ENCODE measurements at regions not wholly inside any gene's neighbourhood (a gene's known extent, or its start where the extent isn't known, plus 50 kb on each side); places are given as distances from the start of the nearest gene placed in this dataset.

GRCh38 chr9:134220311-134220710 is 55.9 kb upstream of the RNU6ATAC start:
- FAIRE-seq = no peak
- no peak for DNase-seq (ENCODE audit: insufficient read length, low spot score)
- TF ChIP-seq TAF1 (IDR thresholded peaks at IDR 0.05; ENCODE audit: low read depth, low read length) (no peak), POLR2AphosphoS5 (IDR thresholded peaks at IDR 0.05; ENCODE audit: low read depth, low read length) (no peak), SPI1 (IDR thresholded peaks at IDR 0.05; ENCODE audit: low read depth, low read length) (no peak), PAX5 (IDR thresholded peaks at IDR 0.05; ENCODE audit: insufficient read depth, low read length, severe bottlenecking) (no peak), POLR2A (IDR thresholded peaks at IDR 0.05; ENCODE audit: low read depth, low read length) (no peak), POU2F2 (IDR thresholded peaks at IDR 0.05; ENCODE audit: low read depth, low read length) (no peak)

- DNase-seq (ENCODE audit: insufficient read length, low spot score) = no peak
- no peak for FAIRE-seq
- no peak for TF ChIP-seq SPI1 (IDR thresholded peaks at IDR 0.05; ENCODE audit: low read depth, low read length)
- TF ChIP-seq POLR2A (IDR thresholded peaks at IDR 0.05; ENCODE audit: low read depth, low read length) = no peak
- TF ChIP-seq POU2F2 (IDR thresholded peaks at IDR 0.05; ENCODE audit: low read depth, low read length) = no peak
- no peak for TF ChIP-seq POLR2AphosphoS5 (IDR thresholded peaks at IDR 0.05; ENCODE audit: low read depth, low read length)
- no peak for TF ChIP-seq TAF1 (IDR thresholded peaks at IDR 0.05; ENCODE audit: low read depth, low read length)
- TF ChIP-seq PAX5 (IDR thresholded peaks at IDR 0.05; ENCODE audit: insufficient read depth, low read length, severe bottlenecking) = no peak
These were observed 57.1 kb upstream of the RNU6ATAC start for GRCh38 chr9:134221273-134222017.

- DNase-seq (ENCODE audit: insufficient read length, low spot score) (no peak), FAIRE-seq (no peak)
- no peak for TF ChIP-seq SPI1 (IDR thresholded peaks at IDR 0.05; ENCODE audit: low read depth, low read length)
- no peak for TF ChIP-seq TAF1 (IDR thresholded peaks at IDR 0.05; ENCODE audit: low read depth, low read length)
- TF ChIP-seq POLR2A (IDR thresholded peaks at IDR 0.05; ENCODE audit: low read depth, low read length) = no peak
- TF ChIP-seq POU2F2 (IDR thresholded peaks at IDR 0.05; ENCODE audit: low read depth, low read length) = no peak
- TF ChIP-seq PAX5 (IDR thresholded peaks at IDR 0.05; ENCODE audit: insufficient read depth, low read length, severe bottlenecking) = no peak
- TF ChIP-seq POLR2AphosphoS5 (IDR thresholded peaks at IDR 0.05; ENCODE audit: low read depth, low read length) = no peak
These were observed 57.7 kb upstream of the RNU6ATAC start for GRCh38 chr9:134222018-134222573.

- no peak for DNase-seq (ENCODE audit: insufficient read length, low spot score)
- no peak for FAIRE-seq
- no peak for TF ChIP-seq TAF1 (IDR thresholded peaks at IDR 0.05; ENCODE audit: low read depth, low read length)
- TF ChIP-seq SPI1 (IDR thresholded peaks at IDR 0.05; ENCODE audit: low read depth, low read length) = no peak
- no peak for TF ChIP-seq POLR2AphosphoS5 (IDR thresholded peaks at IDR 0.05; ENCODE audit: low read depth, low read length)
- TF ChIP-seq POLR2A (IDR thresholded peaks at IDR 0.05; ENCODE audit: low read depth, low read length) = no peak
- TF ChIP-seq POU2F2 (IDR thresholded peaks at IDR 0.05; ENCODE audit: low read depth, low read length) = no peak
These were observed 58.7 kb upstream of the RNU6ATAC start for GRCh38 chr9:134223091-134223490.

- FAIRE-seq (no peak), DNase-seq (ENCODE audit: insufficient read length, low spot score) (no peak)
- no peak for TF ChIP-seq SPI1 (IDR thresholded peaks at IDR 0.05; ENCODE audit: low read depth, low read length)
- no peak for TF ChIP-seq POLR2AphosphoS5 (IDR thresholded peaks at IDR 0.05; ENCODE audit: low read depth, low read length)
- no peak for TF ChIP-seq PAX5 (IDR thresholded peaks at IDR 0.05; ENCODE audit: insufficient read depth, low read length, severe bottlenecking)
- no peak for TF ChIP-seq TAF1 (IDR thresholded peaks at IDR 0.05; ENCODE audit: low read depth, low read length)
- no peak for TF ChIP-seq POU2F2 (IDR thresholded peaks at IDR 0.05; ENCODE audit: low read depth, low read length)
- TF ChIP-seq POLR2A (IDR thresholded peaks at IDR 0.05; ENCODE audit: low read depth, low read length) = no peak
These were observed 59.3 kb upstream of the RNU6ATAC start for GRCh38 chr9:134223591-134224122.

- FAIRE-seq (no peak), DNase-seq (ENCODE audit: insufficient read length, low spot score) (no peak)
- TF ChIP-seq PAX5 (IDR thresholded peaks at IDR 0.05; ENCODE audit: insufficient read depth, low read length, severe bottlenecking) = no peak
- TF ChIP-seq TAF1 (IDR thresholded peaks at IDR 0.05; ENCODE audit: low read depth, low read length) = no peak
- no peak for TF ChIP-seq POLR2A (IDR thresholded peaks at IDR 0.05; ENCODE audit: low read depth, low read length)
- TF ChIP-seq POLR2AphosphoS5 (IDR thresholded peaks at IDR 0.05; ENCODE audit: low read depth, low read length) = no peak
- TF ChIP-seq SPI1 (IDR thresholded peaks at IDR 0.05; ENCODE audit: low read depth, low read length) = no peak
- TF ChIP-seq POU2F2 (IDR thresholded peaks at IDR 0.05; ENCODE audit: low read depth, low read length) = no peak
These were observed 59.8 kb upstream of the RNU6ATAC start for GRCh38 chr9:134224127-134224526.

- FAIRE-seq (no peak), DNase-seq (ENCODE audit: insufficient read length, low spot score) (no peak)
- no peak for TF ChIP-seq TAF1 (IDR thresholded peaks at IDR 0.05; ENCODE audit: low read depth, low read length)
- no peak for TF ChIP-seq PAX5 (IDR thresholded peaks at IDR 0.05; ENCODE audit: insufficient read depth, low read length, severe bottlenecking)
These were observed 60.3 kb upstream of the RNU6ATAC start for GRCh38 chr9:134224567-134225093.

- DNase-seq (ENCODE audit: insufficient read length, low spot score) (no peak), FAIRE-seq (no peak)
- TF ChIP-seq POLR2AphosphoS5 (IDR thresholded peaks at IDR 0.05; ENCODE audit: low read depth, low read length) (no peak), POU2F2 (IDR thresholded peaks at IDR 0.05; ENCODE audit: low read depth, low read length) (no peak), TAF1 (IDR thresholded peaks at IDR 0.05; ENCODE audit: low read depth, low read length) (no peak), POLR2A (IDR thresholded peaks at IDR 0.05; ENCODE audit: low read depth, low read length) (no peak)
These were observed 60.8 kb upstream of the RNU6ATAC start for GRCh38 chr9:134225186-134225585.

- DNase-seq (ENCODE audit: insufficient read length, low spot score) (no peak), FAIRE-seq (no peak)
- TF ChIP-seq PAX5 (IDR thresholded peaks at IDR 0.05; ENCODE audit: insufficient read depth, low read length, severe bottlenecking) = no peak
- TF ChIP-seq POLR2AphosphoS5 (IDR thresholded peaks at IDR 0.05; ENCODE audit: low read depth, low read length) = no peak
- TF ChIP-seq SPI1 (IDR thresholded peaks at IDR 0.05; ENCODE audit: low read depth, low read length) = no peak
- no peak for TF ChIP-seq TAF1 (IDR thresholded peaks at IDR 0.05; ENCODE audit: low read depth, low read length)
- TF ChIP-seq POU2F2 (IDR thresholded peaks at IDR 0.05; ENCODE audit: low read depth, low read length) = no peak
- no peak for TF ChIP-seq POLR2A (IDR thresholded peaks at IDR 0.05; ENCODE audit: low read depth, low read length)
These were observed 61.5 kb upstream of the RNU6ATAC start for GRCh38 chr9:134225816-134226215.

Measured in GM12891 (cell line).